IMR-90 (cell line): ENCODE measurements at regions not wholly inside any gene's neighbourhood (a gene's known extent, or its start where the extent isn't known, plus 50 kb on each side); places are given as distances from the start of the nearest gene placed in this dataset.

Experiments used
- ATAC-seq: fragments of 200-7000 bp; cut with Tn5 transposase; 2 replicates; pipeline ENCODE4 v1.9.1; 2020; ENCODE audit warnings: low read depth, mild to moderate bottlenecking, moderate library complexity
- BruUV-seq: library from RNA; stranded (reverse); fragments of 400-500 nt; replicated peaks from 2 replicates; lab custom pipeline; 2021; lab: Mats Ljungman, UMichigan
- CTCF ChIA-PET: fragments of 300-600 bp; formaldehyde crosslinking; extraction: SDS; loops from one replicate; lab custom pipeline; 2021; ENCODE audit warnings: antibody characterized with exemption; lab: Yijun Ruan, JAX
- POLR2A ChIA-PET: fragments of 300-600 bp; sonication (Branson Sonifier 250); formaldehyde crosslinking; loops from one replicate; lab custom pipeline; 2022; ENCODE audit warnings: antibody characterized with exemption; ENCODE audit not compliant: unreplicated experiment; lab: Charles Lee
- DNase-seq: peaks from one replicate; pipeline ENCODE4 v3.0.0; 2013
- H2AFZ ChIP-seq: replicated peaks from 2 replicates; pipeline ENCODE3; 2013; ENCODE audit warnings: low read length, mild to moderate bottlenecking; ENCODE audit not compliant: poor library complexity
- H2AK5ac ChIP-seq: 2 replicates; pipeline ENCODE4 v1.6.1; 2013; ENCODE audit warnings: low read depth, low read length, inconsistent platforms
- H2AK9ac ChIP-seq: replicated peaks from 2 replicates; pipeline ENCODE3; 2013; ENCODE audit warnings: mild to moderate bottlenecking, low read depth, low read length, moderate library complexity; ENCODE audit not compliant: poor library complexity
- H2BK120ac ChIP-seq: 2 replicates; pipeline ENCODE4 v1.6.1; 2013; ENCODE audit warnings: low read depth, low read length, inconsistent platforms
- H2BK15ac ChIP-seq: 3 replicates; pipeline ENCODE4 v1.6.1; 2013; ENCODE audit warnings: low read depth, low read length, inconsistent platforms
- H2BK20ac ChIP-seq: 2 replicates; pipeline ENCODE4 v1.6.1; 2013; ENCODE audit warnings: low read depth, mild to moderate bottlenecking, inconsistent platforms, low read length, moderate library complexity
- H2BK5ac ChIP-seq: 2 replicates; pipeline ENCODE4 v1.6.1; 2013; ENCODE audit warnings: mild to moderate bottlenecking, low read depth, low read length, inconsistent platforms; ENCODE audit not compliant: poor library complexity, severe bottlenecking
- H3K14ac ChIP-seq: replicated peaks from 2 replicates; pipeline ENCODE4 v1.6.1; 2013; ENCODE audit warnings: low read depth, low read length, inconsistent platforms
- H3K18ac ChIP-seq: 2 replicates; pipeline ENCODE4 v1.6.1; 2013; ENCODE audit warnings: low read depth, low read length, control low read depth
- H3K23ac ChIP-seq: 2 replicates; pipeline ENCODE4 v1.6.1; 2013; ENCODE audit warnings: low read depth, low read length, inconsistent platforms
- H3K27ac ChIP-seq: 2 replicates; pipeline ENCODE4 v1.5.1; 2013; ENCODE audit warnings: mild to moderate bottlenecking, control low read depth, low read length; ENCODE audit not compliant: insufficient read depth
- H3K27me3 ChIP-seq: 2 replicates; pipeline ENCODE4 v1.6.1; 2013; ENCODE audit warnings: low read length; ENCODE audit not compliant: control insufficient read depth, insufficient read depth
- H3K36me3 ChIP-seq: 2 replicates; pipeline ENCODE4 v1.6.1; 2013; ENCODE audit warnings: low read length, mixed read lengths; ENCODE audit not compliant: control insufficient read depth, insufficient read depth
- H3K4ac ChIP-seq: 2 replicates; pipeline ENCODE4 v1.6.1; 2013; ENCODE audit warnings: low read depth, low read length, inconsistent platforms
- H3K4me1 ChIP-seq: 2 replicates; pipeline ENCODE4 v1.6.1; 2013; ENCODE audit warnings: low read length, mixed read lengths; ENCODE audit not compliant: control insufficient read depth, insufficient read depth
- H3K4me2 ChIP-seq: 2 replicates; pipeline ENCODE4 v1.6.1; 2013; ENCODE audit warnings: low read depth, mild to moderate bottlenecking, control low read depth, low read length, moderate library complexity
- H3K4me3 ChIP-seq: 2 replicates; pipeline ENCODE4 v1.5.1; 2013; ENCODE audit warnings: low read depth, mild to moderate bottlenecking, control low read depth, low read length, moderate library complexity; ENCODE audit not compliant: insufficient read depth
- H3K56ac ChIP-seq: 2 replicates; pipeline ENCODE4 v1.6.1; 2013; ENCODE audit warnings: low read length, inconsistent platforms; ENCODE audit not compliant: insufficient read depth; ENCODE audit errors: extremely low read depth
- H3K79me1 ChIP-seq, 2 experiments: 2 replicates each; pipeline ENCODE4 v1.6.1; 2013; ENCODE audit warnings: low read length in 2 of 2, inconsistent platforms in 1 of 2, low read depth in 1 of 2
- H3K9ac ChIP-seq: 2 replicates; pipeline ENCODE4 v1.6.1; 2013; ENCODE audit warnings: low read depth, low read length, control low read depth
- H3K9me1 ChIP-seq: 2 replicates; pipeline ENCODE4 v1.6.1; 2013; ENCODE audit warnings: low read length, inconsistent platforms; ENCODE audit not compliant: insufficient read depth
- H3K9me3 ChIP-seq: 2 replicates; pipeline ENCODE4 v1.6.1; 2013; ENCODE audit warnings: low read length; ENCODE audit not compliant: control insufficient read depth, insufficient read depth
- H4K20me1 ChIP-seq: 2 replicates; pipeline ENCODE4 v1.6.1; 2013; ENCODE audit warnings: low read length, inconsistent platforms; ENCODE audit not compliant: insufficient read depth
- H4K5ac ChIP-seq: 2 replicates; pipeline ENCODE4 v1.6.1; 2013; ENCODE audit warnings: mild to moderate bottlenecking, low read depth, low read length, control low read depth
- H4K8ac ChIP-seq, 2 experiments: 2 replicates each; pipeline ENCODE4 v1.6.1; 2013; ENCODE audit warnings: low read depth in 2 of 2, low read length in 2 of 2, control low read depth in 1 of 2, inconsistent platforms in 1 of 2
- H4K91ac ChIP-seq: 2 replicates; pipeline ENCODE4 v1.6.1; 2013; ENCODE audit warnings: low read depth, low read length, inconsistent platforms; ENCODE audit not compliant: insufficient read depth
- FOS ChIP-seq: fragments of 150-350 bp; IDR thresholded peaks from 2 replicates; pipeline ENCODE4 v1.6.1; 2016; ENCODE audit warnings: low read depth, low read length
- POLR2A ChIP-seq: IDR thresholded peaks from 2 replicates; pipeline ENCODE4 v1.6.1; 2012; ENCODE audit warnings: mild to moderate bottlenecking, low read depth, low read length
- WGBS, 2 experiments: methylation state at CpG; one replicate each; pipeline versions ENCODE4 v1.1.5 to v1.1.7; 2013; ENCODE audit warnings: missing lambda C conversion rate in 2 of 2; ENCODE audit not compliant: insufficient read length in 1 of 2; ENCODE audit errors: extremely low coverage in 2 of 2; 5-methylcytosine and 5-hydroxymethylcytosine counted together
- dilution Hi-C: fragments of 300-500 bp; cut with HindIII; formaldehyde crosslinking; loops from one replicate; pipeline ENCODE4 v1.14.3; 2018; ENCODE audit warnings: low sequenced_read_pairs; ENCODE audit not compliant: unreplicated experiment
- in situ Hi-C: fragments of 300-500 bp; cut with MboI; formaldehyde crosslinking; loops from 3 replicates; pipeline ENCODE4 v1.14.3; 2019; ENCODE audit warnings: low sequenced_read_pairs, inconsistent platforms, mixed read lengths
- intact Hi-C: fragments of 100-400 bp; cut with micrococcal nuclease; formaldehyde crosslinking; loops from 2 replicates; pipeline ENCODE4 v1.10.0; 2022

- Histone ChIP-seq H2BK15ac (no peak overlapping the region), H3K9ac (no peak overlapping the region), H3K56ac (no peak overlapping the region), H4K20me1 (no peaks in the 10 kb centered on the region), H2BK120ac (no peak overlapping the region), H3K14ac (no peak overlapping the region), H4K5ac (no peak overlapping the region), H2AFZ (no peak overlapping the region), H3K27me3 (no peaks in the 10 kb centered on the region), H3K4me3 (no peak overlapping the region), H3K27ac (no peak overlapping the region), H3K79me1 (no peaks in the 10 kb centered on the region), H2AK9ac (no peak overlapping the region), H4K8ac (no peak overlapping the region), H3K9me3 (no peaks in the 10 kb centered on the region), H3K23ac (no peak overlapping the region), H2BK20ac (no peak overlapping the region), H3K4me2 (no peak overlapping the region), H3K4me1 (0 out of 2 replicates have a peak, but pooled peaks cover 3% of the 10 kb centered on the region), H3K18ac (no peak overlapping the region), H3K36me3 (no peaks in the 10 kb centered on the region), H3K4ac (no peak overlapping the region), H4K91ac (no peak overlapping the region), H3K9me1 (no peaks in the 10 kb centered on the region), H2AK5ac (no peak overlapping the region), H2BK5ac (no peak overlapping the region)
- intact Hi-C loops (no loop called here), dilution Hi-C loops (no loop called here), in situ Hi-C loops (no loop called here)
- no CpG with 5 or more reads among the region's 2 CpGs for WGBS, 2 experiments
- 0 out of 2 replicates have a peak, but pooled peaks have one; percentile 25 for TF ChIP-seq FOS
- no peak for TF ChIP-seq POLR2A
- ChIA-PET CTCF (no interaction called here), POLR2A (no interaction called here)
- BruUV-seq, result no TSS peak
- DNase-seq (peak; percentile 41), ATAC-seq (peak; percentile 54)
Measured at GRCh38 chr4:125719987-125720386, 405.2 kb downstream of the FAT4 start.
